Left kidney (tissue), 1 donor: ENCODE measurements at regions not wholly inside any gene's neighbourhood (a gene's known extent, or its start where the extent isn't known, plus 50 kb on each side); places are given as distances from the start of the nearest gene placed in this dataset.

Source experiments
- DNase-seq: peaks from one replicate; pipeline ENCODE4 v3.0.0-alpha.2; 2013

DNA sequence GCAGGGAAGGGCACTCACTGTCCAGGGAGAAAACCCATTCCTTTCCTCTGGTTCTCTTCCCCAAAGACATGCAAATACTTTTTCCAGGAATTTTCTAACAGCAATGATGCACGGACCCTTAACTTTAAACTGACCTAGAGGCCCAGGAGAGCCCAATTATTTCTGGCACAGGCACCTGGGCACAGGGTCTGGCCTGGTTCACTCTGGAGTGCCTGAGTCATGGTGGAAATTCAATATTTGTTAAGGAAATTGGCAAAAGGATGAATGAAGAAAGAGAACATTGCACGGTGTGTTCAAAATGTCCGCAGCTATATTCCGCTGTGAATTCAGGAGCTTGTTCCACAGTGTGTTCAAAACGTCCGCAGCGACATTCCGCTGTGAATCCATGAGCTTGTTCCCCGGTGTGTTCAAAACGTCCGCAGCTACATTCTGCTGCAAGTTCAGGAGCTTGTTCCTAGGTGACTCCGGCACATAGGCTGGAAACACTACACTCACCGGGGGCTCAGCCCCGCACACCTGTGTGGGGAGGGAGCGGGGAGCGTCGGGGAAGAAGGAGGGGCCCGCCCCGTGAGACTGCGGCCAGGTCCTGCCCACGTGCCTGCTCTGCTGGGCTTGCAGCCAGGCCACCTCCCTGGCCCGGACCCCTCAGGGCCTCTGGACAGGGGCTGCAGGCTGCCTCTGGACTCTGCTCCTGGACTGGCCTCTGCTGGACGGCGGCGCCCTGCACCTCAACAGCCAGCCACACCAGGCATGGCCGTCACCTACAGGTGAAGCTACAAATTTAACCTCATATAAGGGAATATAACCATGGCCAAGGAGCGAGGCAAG lies 72.0 kb upstream of the FAM20C start:
- no peak for DNase-seq

GRCh38 chr7:121002-121785 lies 71.2 kb upstream of the FAM20C start:
- no peak for DNase-seq

- DNase-seq, result no peak
Observed at GRCh38 chr7:123237-123636, 69.1 kb upstream of the FAM20C start.

GRCh38 chr7:124130-124949 lies 68.0 kb upstream of the FAM20C start:
- no peak for DNase-seq

DNA sequence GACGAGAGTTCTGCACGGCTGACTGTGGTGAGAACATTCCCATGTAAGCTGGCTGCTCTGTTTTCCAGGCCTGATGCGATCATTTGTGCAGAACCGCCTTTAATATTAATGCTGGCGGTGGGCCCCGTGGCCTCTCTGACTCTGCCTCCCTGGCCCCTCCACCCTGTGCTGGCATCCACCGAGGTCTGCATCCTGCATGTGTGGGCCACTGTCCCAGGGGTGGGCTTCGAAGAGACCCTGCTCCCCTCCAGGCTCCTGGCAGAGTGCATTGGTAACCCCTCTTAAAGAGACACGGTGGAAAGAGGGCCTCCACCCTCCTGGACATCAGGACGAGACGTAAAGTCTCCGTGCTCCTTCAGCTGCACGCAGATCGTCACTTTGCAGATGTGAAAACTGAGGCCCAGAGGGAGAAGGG lies 67.3 kb upstream of the FAM20C start:
- DNase-seq, result no peak

GRCh38 chr7:125661-126060 lies 66.7 kb upstream of the FAM20C start:
- no peak for DNase-seq

GRCh38 chr7:126368-126767 lies 66.0 kb upstream of the FAM20C start:
- DNase-seq, result no peak

DNA sequence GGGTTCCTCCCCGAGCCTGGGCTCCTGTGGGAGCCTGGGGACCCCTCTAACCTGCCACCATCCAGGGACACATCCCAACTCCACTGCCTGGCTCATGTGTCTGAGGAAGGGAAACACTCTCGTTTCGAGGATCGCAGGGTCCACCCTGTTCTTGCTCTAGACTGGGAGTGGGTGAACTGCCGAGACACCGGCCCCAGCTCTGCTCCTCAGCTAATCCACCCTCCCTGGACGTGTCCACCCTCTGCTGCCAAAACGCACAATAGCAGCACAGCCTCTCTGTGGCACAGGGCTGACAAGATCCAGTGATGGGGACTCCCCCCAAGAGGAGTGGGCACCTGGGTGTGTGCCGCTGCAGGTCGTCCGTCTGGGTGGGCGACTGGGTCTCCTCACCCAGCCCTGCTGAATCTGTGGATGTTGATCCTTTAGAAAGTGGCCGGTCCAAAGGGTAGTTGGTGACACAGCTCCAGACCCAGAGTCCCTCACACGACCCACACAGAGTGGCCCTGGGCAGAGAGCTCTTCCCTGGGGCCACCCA lies 65.2 kb upstream of the FAM20C start:
- DNase-seq, result no peak

GRCh38 chr7:128171-129080 lies 63.9 kb upstream of the FAM20C start:
- DNase-seq, result no peak

GRCh38 chr7:129366-130221 lies 62.8 kb upstream of the FAM20C start:
- no peak for DNase-seq

GRCh38 chr7:130222-130572 lies 62.2 kb upstream of the FAM20C start:
- DNase-seq, result no peak

DNA sequence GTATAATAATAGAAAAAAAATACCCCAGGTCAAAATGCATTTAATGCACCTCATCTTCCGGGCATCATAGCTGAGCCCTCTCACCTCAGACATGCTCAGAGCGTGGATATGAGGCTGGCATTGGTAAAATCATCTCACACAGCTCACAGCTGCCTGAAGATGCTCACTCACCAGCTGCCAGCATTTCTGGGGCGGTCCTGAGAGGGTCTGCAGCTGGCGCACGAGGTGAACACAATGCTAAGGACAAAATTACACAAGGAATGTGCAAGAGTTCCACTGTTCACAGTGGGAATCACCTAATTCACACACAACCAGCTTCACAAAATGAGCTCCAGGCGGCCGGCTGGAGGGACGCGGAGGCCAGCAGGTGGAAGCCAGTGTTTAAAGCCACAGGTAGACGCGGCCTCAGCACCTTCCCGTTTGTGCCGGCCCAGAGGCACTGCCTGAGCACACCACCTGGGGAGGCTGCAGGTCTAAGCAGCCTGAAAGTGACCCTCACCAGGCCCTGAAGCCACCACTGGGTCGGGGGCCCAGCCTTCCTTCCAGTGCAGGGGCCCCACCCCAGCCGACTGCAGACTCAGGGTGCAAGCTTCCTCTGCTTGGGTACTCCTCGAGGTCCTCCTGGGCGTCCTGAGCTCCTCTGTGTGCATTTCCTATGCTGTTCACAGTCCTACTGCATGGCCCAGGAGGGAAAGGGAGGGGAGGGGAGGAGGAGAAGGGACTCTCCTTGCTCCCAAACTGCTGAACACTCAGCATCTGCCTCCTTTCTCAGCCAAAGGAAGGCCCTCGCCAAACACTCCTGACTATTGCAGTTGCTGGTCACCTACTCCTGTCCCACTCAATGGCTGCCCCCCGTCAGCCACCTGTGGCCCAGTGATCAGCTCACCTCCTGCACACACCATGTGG lies 61.2 kb upstream of the FAM20C start:
- DNase-seq, result no peak

- no peak for DNase-seq
Observed at GRCh38 chr7:131781-132482, 60.4 kb upstream of the FAM20C start.

- DNase-seq, result no peak
Observed at GRCh38 chr7:132899-133298, 59.5 kb upstream of the FAM20C start.

- DNase-seq, result no peak
Observed at GRCh38 chr7:133470-133869, 58.9 kb upstream of the FAM20C start.

GRCh38 chr7:134029-134428 lies 58.3 kb upstream of the FAM20C start:
- DNase-seq, result no peak

- no peak for DNase-seq
Observed at GRCh38 chr7:134561-135256, 57.7 kb upstream of the FAM20C start.

DNA sequence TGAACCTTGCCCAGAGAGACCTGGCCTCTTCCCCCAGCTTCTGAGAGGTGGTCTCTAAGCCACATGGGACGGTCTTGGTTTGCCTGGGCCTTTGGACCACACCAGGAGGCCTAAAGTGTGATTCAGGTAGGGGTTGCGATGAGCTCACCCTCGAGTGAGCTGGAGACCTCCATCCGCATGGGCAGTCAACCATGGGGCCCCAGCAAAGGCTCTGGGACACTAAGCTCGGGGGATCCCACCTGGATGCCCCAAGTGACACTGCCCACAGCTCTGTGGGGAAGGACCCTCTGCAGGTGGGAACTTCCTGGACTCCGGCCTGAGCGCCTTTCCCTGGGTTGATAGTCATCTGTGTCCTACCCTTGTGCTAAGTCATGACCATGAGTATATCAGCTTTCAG lies 57.1 kb upstream of the FAM20C start:
- no peak for DNase-seq
